ENCODE measurements at regions not wholly inside any gene's neighbourhood (a gene's known extent, or its start where the extent isn't known, plus 50 kb on each side); places are given as distances from the start of the nearest gene placed in this dataset.
"Not testable (repeated sequence)": the region's sequence is repeated elsewhere in the genome, so short reads cannot be mapped to it uniquely, and the experiment has no call there.

DNA sequence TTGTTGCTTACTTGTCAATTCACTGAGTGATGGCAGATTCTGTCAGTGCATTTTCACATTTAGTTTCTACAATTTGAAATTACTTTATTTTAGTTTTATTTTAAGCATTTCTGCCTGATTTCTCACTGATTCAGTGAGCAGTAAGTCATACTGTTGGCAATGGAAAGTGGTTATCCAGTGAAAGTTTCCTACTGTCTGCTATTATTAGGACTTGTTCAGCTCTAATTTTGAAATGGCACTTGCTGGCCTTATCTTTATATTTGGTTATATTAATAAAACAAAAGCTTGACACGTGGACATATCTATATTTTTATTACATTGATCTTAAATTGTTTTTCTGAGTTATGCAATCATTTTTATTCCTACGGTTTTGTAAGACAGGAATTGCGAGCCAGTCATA, 871.8 kb upstream of the SLC35B3 start:
- no peak for DNase-seq (ENCODE audit: low spot score)

DNA sequence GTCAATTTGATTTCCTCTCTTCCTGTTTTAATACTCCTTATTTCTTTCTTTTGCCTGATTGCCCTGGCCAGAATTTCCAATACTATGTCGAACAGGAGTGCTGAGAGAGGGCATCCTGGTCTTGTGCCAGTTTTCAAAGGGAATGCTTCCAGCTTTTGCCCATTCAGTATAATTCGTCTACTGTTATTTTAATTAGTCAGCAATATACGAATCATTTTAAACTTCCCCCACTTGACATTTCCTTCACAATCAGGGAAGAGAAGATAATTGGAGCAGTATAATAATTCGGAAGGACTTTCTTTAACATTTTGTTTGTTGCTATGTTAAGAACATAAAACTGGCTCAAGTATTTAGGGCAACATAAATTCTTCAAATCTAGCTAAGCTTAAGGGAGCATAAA, 860.3 kb upstream of the SLC35B3 start:
- DNase-seq (ENCODE audit: low spot score) = no peak

DNA sequence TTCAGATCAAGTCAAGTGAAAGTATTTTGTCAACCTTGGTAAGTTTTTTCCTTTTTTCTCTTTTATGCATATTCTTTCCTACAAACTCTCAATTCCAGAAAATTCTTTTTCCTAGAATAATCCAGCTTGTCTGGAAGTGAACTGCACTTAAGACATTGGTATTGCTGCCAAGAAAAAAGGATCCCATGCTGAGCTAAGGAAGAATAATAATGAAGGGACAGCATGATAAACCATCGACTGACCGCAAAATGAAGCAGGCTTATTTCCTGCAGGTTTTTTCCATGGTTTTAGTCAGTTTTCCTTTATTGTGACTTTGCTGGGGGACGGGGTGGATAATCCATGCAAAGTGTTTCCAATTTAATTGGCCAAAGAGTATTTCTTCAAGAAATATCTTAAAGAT, 857.6 kb upstream of the SLC35B3 start:
- no peak for DNase-seq (ENCODE audit: low spot score)

DNA sequence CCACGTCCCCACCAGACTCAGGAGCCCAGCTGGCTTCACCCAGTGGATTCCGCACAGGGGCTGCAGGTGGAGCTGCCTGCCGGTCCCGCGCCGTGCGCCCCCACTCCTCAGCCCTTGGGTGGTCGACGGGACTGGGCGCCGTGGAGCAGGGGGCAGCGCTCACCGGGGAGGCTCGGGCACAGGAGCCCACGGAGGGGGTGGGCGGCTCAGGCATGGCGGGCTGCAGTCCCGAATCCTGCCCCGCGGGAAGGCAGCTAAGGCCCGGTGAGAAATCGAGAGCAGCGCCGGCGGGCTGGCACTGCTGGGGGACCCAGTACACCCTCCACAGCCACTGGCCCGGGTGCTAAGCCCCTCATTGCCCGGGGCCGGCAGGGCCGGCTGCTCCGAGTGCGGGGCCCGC, 855.0 kb upstream of the SLC35B3 start:
- DNase-seq (ENCODE audit: low spot score) = not testable (repeated sequence)

DNA sequence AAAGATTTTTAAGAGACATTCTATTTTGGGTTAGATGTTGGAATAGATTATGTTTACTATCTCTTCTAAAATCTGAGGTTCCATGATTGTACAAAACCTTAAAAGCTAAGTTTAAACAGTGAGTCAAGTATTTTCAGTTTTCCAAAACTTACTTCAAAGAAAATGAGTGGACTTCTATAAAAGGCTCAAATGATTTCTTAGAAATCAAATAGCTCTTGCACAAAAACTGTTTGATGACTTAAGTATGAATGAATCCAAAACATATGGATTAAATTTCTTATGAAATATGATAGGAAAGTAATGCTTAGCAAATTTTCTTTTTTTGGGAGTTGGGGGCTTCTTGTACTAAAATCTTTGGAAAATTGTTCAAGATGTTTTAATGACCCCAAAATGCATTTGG, 837.3 kb upstream of the SLC35B3 start:
- DNase-seq (ENCODE audit: low spot score) = no peak

DNA sequence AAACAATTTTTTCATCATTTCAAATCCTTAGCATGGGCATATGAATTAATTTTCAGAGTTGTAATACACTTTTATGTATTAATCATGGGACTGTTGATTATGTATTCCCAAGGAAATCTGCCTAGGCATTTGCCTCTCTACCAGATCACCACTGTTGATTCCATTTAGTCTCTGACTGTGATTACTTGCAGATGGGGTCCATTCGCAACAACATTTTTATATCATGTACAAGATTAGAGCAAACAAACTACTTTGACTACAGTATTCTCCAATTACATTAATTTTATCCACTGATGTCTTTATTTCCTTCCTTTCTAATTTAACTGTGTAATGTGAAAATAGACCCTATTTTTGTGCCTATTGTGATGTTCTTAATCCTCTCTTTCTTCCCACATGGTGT, 831.4 kb upstream of the SLC35B3 start:
- no peak for DNase-seq (ENCODE audit: low spot score)

GRCh38 chr6:9257215-9257614, 821.9 kb upstream of the SLC35B3 start:
- no peak for DNase-seq (ENCODE audit: low spot score)

DNA sequence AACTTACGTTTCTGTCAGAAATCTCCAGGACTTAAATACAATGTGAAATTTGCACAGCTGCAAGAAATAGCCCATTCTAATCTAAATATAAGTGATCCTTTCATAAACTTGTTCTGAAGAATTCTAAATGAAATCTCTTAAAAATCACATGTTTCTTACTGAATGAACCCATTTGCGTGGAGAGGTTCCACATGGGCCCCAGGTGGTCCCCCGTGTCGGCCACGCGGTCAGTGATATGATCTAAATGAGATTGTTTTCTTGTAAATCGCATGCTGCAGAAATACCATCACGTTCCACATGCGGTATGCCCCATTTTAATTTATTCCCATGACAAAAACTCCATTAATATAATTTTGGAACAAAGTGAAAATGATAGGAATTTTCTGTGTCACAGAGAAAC, 818.9 kb upstream of the SLC35B3 start:
- DNase-seq (ENCODE audit: low spot score) = no peak

- DNase-seq (ENCODE audit: low spot score) = no peak
Observed at GRCh38 chr6:9252799-9253198, 817.5 kb upstream of the SLC35B3 start.

DNA sequence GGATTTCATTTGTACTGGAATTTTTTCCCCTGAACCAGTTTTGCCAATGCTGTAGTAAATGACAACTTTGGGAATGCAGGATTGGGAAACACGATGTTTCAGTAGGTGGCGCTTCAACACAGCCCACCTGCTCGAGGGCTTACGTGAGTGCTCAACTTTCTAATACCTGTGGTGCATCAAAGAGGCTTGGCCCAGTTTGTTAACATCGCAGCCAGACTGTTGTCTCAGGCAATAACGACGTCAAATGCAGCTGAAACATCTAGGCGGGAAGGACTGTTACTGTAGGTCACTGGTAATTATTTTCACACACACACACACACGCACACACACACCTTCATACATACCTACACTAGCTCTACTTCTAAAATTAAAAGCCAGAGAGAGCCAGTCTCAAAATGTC, 815.5 kb upstream of the SLC35B3 start:
- no peak for DNase-seq (ENCODE audit: low spot score)

DNA sequence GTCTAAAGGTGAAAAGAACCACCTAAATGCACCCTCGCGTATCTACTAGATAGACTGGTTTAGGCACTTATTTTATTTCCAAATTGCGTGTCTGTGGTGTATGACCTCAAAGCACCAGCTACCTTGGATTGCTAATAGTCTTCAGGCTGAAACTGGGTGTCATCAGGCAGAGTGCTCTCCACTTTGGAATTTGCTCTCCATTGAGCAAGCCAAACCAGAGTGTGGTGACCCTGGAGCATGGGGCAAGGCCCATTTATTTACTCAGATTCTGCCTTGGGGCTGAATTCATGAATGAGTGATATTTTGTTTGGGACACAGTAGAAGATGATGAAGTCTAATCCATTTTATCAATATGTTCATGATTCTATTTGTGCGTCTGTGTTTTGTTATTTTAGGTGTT, 812.8 kb upstream of the SLC35B3 start:
- no peak for DNase-seq (ENCODE audit: low spot score)

DNA sequence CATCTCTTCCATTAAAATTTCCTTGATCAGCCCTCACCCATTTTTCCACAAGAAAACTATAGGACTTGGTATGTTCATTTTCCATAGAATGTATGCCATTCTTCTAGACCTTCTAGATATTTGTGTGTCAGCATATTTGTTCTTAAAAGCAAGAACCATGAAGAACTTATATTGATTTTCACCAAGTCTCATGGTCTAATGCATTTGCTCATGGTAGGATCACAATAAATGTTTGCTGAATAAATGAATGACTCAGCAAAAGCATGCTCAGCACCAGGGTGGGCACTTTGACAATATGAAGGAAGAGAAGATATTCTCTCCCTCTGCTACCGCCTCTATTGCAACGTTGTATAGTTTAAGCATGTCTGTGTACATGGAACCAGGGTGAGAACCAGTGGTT, 805.5 kb upstream of the SLC35B3 start:
- no peak for DNase-seq (ENCODE audit: low spot score)

DNA sequence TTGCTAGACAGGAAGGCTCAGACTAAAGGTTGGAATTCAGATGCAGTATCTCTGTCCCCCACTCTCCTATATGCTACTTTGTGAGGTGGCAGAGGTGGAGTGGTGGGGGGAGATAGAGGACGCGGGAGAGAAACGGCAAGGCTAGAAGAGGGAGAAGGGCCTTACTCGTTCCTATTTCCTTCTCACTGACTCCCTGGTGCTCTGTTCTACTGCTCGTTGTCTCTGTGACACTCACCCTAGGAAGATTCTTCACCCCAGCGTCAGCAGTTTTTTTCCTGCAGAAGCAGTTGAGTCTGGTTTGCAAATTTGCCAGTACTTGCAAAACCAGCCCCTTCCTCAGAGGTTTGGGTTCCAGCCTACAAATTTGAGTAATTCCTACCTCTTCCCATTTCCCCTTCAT, 801.1 kb upstream of the SLC35B3 start:
- DNase-seq (ENCODE audit: low spot score) = no peak

- no peak for DNase-seq (ENCODE audit: low spot score)
Observed at GRCh38 chr6:9233686-9234085, 798.3 kb upstream of the SLC35B3 start.

- no peak for DNase-seq (ENCODE audit: low spot score)
Observed at GRCh38 chr6:9233226-9233625, 797.9 kb upstream of the SLC35B3 start.

- DNase-seq (ENCODE audit: low spot score) = peak; percentile 46
Observed at GRCh38 chr6:9225441-9225871, 790.1 kb upstream of the SLC35B3 start.

- DNase-seq (ENCODE audit: low spot score) = peak; percentile 10
Observed at GRCh38 chr6:9224539-9224938, 789.2 kb upstream of the SLC35B3 start.

DNA sequence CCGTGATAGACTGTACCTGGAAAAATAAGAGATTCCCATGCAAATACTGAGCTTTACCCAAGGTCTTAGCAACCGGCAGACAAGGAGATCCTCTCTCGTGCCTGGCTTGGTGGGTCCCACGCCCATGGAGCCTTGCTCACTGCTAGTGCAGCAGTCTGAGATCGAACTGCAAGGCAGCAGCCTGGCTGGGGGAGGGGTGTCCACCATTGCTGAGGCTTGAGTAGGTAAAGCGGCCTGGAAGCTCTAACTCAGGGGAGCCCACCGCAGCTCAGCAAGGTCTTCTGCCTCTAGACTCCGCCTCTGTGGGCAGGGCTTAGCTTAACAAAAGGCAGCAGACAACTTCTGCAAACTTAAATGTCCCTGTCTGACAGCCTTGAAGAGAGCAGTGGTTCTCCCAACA, 778.4 kb upstream of the SLC35B3 start:
- DNase-seq (ENCODE audit: low spot score) = not testable (repeated sequence)

GRCh38 chr6:9208966-9209365, 773.6 kb upstream of the SLC35B3 start:
- no peak for DNase-seq (ENCODE audit: low spot score)

DNA sequence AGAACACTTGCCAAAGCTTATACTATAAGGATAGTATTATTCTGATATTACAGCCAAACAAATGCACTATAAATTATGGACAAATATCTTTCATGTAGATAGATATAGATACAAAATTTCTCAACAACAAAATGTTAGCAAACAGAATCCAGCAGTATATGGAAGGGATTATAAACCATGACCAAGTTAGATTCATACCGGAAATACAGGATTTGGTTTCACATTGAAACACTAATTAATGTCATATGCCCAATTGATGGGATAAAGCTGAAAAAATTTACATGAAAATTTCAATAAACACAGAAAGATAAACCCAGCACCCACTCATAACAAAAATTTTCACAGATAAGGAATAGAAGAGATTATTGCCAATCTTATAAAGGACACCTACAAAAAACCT, 770.3 kb upstream of the SLC35B3 start:
- DNase-seq (ENCODE audit: low spot score) = no peak

- DNase-seq (ENCODE audit: low spot score) = peak; percentile 16
Observed at GRCh38 chr6:9204171-9204570, 768.8 kb upstream of the SLC35B3 start.

DNA sequence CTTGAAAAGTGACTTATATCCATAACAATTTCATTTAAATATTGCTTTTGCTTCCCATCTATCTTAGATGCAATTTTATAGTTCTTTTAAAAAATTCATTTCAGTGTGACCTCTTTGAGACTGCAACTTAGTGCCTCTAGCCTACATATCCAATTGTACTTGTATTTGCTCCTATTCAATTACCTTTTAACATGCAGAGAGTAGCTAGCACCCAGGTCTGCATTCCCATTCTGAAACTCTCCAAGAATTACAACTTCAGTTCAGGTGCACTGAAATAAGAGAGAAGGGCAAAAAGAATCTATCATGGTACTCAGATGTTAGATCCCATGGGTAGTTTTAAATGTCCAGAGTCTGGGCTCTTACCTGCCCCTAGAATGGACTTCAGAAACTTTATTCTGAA, 765.4 kb upstream of the SLC35B3 start:
- DNase-seq (ENCODE audit: low spot score) = no peak

GRCh38 chr6:9197726-9198125, 762.4 kb upstream of the SLC35B3 start:
- no peak for DNase-seq (ENCODE audit: low spot score)

DNA sequence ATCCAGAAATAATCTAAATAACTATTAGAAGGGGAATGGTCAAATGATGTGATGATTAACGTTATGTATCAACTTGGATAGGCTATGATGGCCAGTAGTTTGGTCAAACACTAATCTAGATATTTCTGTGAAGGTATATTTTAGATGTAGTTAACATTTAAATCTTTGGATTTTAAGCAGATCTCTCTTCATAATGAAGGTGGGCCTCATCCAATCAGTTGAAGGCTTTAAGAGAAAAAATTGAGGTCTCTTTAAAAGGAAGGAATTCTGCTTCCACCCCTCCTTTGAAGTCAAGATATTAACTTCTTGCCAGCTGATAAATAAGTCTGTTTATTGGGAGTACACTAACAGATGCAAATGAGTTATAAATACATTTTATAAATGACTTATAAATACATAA, 760.0 kb upstream of the SLC35B3 start:
- DNase-seq (ENCODE audit: low spot score) = no peak

DNA sequence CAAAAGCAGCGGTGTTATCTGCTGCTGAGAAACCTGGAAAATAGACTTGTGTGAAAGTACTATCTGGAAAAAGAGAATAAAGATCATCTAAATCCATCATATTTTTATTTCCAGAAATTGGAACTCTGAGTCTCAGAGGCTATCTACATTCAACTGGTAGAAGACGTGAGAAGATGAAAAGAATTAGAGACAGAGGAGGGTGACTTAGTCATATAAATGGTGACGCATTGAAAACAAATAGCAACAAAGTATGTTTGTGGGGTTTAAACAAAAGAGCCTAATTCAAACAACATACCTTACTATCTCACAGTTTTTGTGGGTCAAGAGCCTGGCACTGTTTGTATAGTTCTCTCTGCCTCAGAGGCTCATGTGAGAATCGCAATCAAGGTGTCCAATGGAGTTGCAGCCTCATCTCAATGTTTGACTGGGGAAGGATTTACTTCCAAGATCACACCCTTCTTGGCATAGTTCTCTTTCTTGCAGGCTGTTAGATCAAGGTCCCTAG, 757.1 kb upstream of the SLC35B3 start:
- DNase-seq (ENCODE audit: low spot score) = no peak
